ENCODE measurements at regions not wholly inside any gene's neighbourhood (a gene's known extent, or its start where the extent isn't known, plus 50 kb on each side); places are given as distances from the start of the nearest gene placed in this dataset.

DNA sequence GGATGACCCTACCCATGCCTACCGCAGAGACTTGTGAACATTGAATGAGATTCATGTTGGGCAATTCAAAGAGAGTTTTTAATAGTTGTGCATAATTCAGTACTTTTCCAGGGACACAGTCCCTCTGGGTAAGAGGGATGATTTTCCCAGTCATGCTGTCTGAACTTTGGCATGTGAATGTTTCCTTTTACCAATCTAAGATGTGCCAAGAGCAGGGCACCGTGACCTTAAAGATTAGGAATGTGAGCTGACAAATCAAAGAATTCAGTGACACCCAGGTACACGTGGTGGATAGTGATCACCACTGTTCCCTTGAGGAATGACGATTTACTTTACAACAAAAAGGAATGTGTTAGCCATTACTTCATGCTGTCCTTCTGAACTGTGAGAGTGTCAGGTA, 515.6 kb downstream of the PPARGC1A start:
- intact Hi-C loops (cut with DNase I): no loop called here
- Histone ChIP-seq H3K9me3 (ENCODE audit: control insufficient read depth in 2 of 3, insufficient read depth in 1 of 3, low read length in 3 of 3) (no peaks in the 10 kb centered on the region), H3K36me3 (ENCODE audit: control insufficient read depth in 2 of 3, insufficient read depth in 3 of 3, low read length in 3 of 3) (no peaks in the 10 kb centered on the region), H3K27ac (ENCODE audit: low read depth in 2 of 2, low read length in 2 of 2) (no peak overlapping the region), H3K4me3 (ENCODE audit: low read length in 3 of 3) (no peak overlapping the region), H3K4me1 (ENCODE audit: control insufficient read depth in 2 of 3, insufficient read depth in 2 of 3, low read depth in 1 of 3, low read length in 3 of 3) (peaks cover 0 to 4% (median 0%) of the 10 kb centered on the region in 3 donors), H3K9ac (ENCODE audit: low read length in 3 of 3) (no peak overlapping the region), H3K27me3 (ENCODE audit: control insufficient read depth, insufficient read depth, low read length) (no peaks in the 10 kb centered on the region)
- FAIRE-seq (peak; percentile 64), DNase-seq (peak in 2 of 5 donors; percentile 33 to 43)
- TF ChIP-seq, protein P1, sequence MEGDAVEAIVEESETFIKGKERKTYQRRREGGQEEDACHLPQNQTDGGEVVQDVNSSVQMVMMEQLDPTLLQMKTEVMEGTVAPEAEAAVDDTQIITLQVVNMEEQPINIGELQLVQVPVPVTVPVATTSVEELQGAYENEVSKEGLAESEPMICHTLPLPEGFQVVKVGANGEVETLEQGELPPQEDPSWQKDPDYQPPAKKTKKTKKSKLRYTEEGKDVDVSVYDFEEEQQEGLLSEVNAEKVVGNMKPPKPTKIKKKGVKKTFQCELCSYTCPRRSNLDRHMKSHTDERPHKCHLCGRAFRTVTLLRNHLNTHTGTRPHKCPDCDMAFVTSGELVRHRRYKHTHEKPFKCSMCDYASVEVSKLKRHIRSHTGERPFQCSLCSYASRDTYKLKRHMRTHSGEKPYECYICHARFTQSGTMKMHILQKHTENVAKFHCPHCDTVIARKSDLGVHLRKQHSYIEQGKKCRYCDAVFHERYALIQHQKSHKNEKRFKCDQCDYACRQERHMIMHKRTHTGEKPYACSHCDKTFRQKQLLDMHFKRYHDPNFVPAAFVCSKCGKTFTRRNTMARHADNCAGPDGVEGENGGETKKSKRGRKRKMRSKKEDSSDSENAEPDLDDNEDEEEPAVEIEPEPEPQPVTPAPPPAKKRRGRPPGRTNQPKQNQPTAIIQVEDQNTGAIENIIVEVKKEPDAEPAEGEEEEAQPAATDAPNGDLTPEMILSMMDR (IDR thresholded peaks at IDR 0.05; ENCODE audit: borderline replicate concordance, extremely low read depth, insufficient read depth): no peak

DNA sequence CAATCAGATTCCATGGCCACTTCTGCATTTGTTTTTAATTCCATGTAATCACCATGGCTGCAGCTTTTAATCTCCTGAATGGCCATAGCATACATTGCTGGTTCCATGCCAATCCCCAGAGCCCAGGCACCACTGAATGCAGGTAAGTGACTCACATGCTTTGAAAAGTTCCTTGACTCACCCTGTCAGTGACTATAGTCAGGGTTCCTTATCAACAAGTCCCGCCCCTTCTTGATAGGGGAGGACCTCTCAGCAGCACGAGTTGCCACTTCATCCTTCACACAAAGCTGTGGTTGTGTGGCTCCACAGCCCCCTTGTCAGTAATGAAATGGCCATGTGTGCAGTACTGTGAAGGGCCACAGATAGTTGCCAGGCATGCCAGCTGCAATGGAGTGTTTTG, 516.6 kb downstream of the PPARGC1A start:
- Histone ChIP-seq H3K27me3 (ENCODE audit: control insufficient read depth, insufficient read depth, low read length) (no peaks in the 10 kb centered on the region), H3K36me3 (ENCODE audit: control insufficient read depth in 2 of 3, insufficient read depth in 3 of 3, low read length in 3 of 3) (no peaks in the 10 kb centered on the region), H3K4me1 (ENCODE audit: control insufficient read depth in 2 of 3, insufficient read depth in 2 of 3, low read depth in 1 of 3, low read length in 3 of 3) (peaks cover 0 to 4% (median 0%) of the 10 kb centered on the region in 3 donors), H3K4me3 (ENCODE audit: low read length in 3 of 3) (no peak overlapping the region), H3K9me3 (ENCODE audit: control insufficient read depth in 2 of 3, insufficient read depth in 1 of 3, low read length in 3 of 3) (no peaks in the 10 kb centered on the region), H3K27ac (ENCODE audit: low read depth in 2 of 2, low read length in 2 of 2) (peak overlapping the region; percentile 4 to 47), H3K9ac (ENCODE audit: low read length in 3 of 3) (no peak overlapping the region)
- TF ChIP-seq, protein P1 (IDR thresholded peaks at IDR 0.05; ENCODE audit: borderline replicate concordance, extremely low read depth, insufficient read depth): no peak
- intact Hi-C loops (cut with DNase I): no loop called here
- FAIRE-seq (no peak), DNase-seq (peak in 1 of 5 donors; percentile 18)

DNA sequence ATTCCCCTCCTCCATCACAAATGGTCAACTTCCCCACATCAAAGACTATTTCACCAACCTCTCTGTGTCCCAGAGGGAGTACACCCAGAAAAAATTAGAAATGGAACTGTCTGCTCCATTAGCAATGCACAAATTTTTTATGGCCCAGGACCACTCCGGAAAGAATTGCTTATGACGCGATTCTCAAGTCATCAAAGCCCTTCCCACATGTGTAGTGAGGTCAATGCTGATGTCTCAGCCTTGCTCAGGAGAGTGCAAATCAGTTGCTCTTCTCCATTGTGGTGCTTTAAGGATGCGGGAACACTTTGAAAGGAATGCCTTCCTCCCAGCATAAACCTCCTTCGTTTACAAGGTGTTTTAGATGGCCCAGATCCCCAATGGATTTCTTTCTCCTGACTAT, 518.3 kb downstream of the PPARGC1A start:
- H3K27me3 ChIP-seq (ENCODE audit: control insufficient read depth, insufficient read depth, low read length): no peaks in the 10 kb centered on the region
- intact Hi-C loops (cut with DNase I): no loop called here
- no peak overlapping the region for H3K9ac ChIP-seq (ENCODE audit: low read length in 3 of 3)
- H3K9me3 ChIP-seq (ENCODE audit: control insufficient read depth in 2 of 3, insufficient read depth in 1 of 3, low read length in 3 of 3): no peaks in the 10 kb centered on the region
- H3K36me3 ChIP-seq (ENCODE audit: control insufficient read depth in 2 of 3, insufficient read depth in 3 of 3, low read length in 3 of 3): no peaks in the 10 kb centered on the region
- peaks cover 0 to 4% (median 0%) of the 10 kb centered on the region in 3 donors for H3K4me1 ChIP-seq (ENCODE audit: control insufficient read depth in 2 of 3, insufficient read depth in 2 of 3, low read depth in 1 of 3, low read length in 3 of 3)
- DNase-seq (no peak), FAIRE-seq (no peak)
- no peak overlapping the region for H3K27ac ChIP-seq (ENCODE audit: low read depth in 2 of 2, low read length in 2 of 2)
- TF ChIP-seq, protein P1 (IDR thresholded peaks at IDR 0.05; ENCODE audit: borderline replicate concordance, extremely low read depth, insufficient read depth): no peak
- H3K4me3 ChIP-seq (ENCODE audit: low read length in 3 of 3): no peak overlapping the region

DNA sequence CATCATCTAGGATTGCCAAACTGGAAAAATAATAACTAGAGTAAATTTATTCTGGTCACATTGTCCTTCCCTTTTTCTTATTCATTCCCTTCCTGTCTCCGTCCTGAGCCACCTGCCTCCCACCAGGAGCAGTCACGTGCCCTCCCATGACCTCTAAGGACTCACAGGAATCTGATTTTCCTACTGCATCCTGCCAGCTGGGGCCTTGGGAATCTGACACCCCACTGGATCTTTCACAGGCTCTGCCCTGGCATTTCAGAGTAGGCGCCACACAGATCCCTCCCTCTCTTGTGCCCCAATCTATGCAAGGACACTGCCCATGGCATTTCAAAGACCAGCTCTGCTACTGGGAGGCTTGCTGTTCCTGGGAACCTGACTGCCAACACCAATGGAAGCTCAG, 520.5 kb downstream of the PPARGC1A start:
- intact Hi-C loops (cut with DNase I): no loop called here
- H3K36me3 ChIP-seq (ENCODE audit: control insufficient read depth in 2 of 3, insufficient read depth in 3 of 3, low read length in 3 of 3): no peaks in the 10 kb centered on the region
- H3K27ac ChIP-seq (ENCODE audit: low read depth in 2 of 2, low read length in 2 of 2): peak overlapping the region; percentile 41 to 71
- H3K9me3 ChIP-seq (ENCODE audit: control insufficient read depth in 2 of 3, insufficient read depth in 1 of 3, low read length in 3 of 3): no peaks in the 10 kb centered on the region
- no peaks in the 10 kb centered on the region for H3K27me3 ChIP-seq (ENCODE audit: control insufficient read depth, insufficient read depth, low read length)
- peak in 4 of 5 donors; percentile 41 to 69 (median 52) for DNase-seq
- no peak for FAIRE-seq
- no peak overlapping the region for H3K9ac ChIP-seq (ENCODE audit: low read length in 3 of 3)
- TF ChIP-seq, protein P1 (IDR thresholded peaks at IDR 0.05; ENCODE audit: borderline replicate concordance, extremely low read depth, insufficient read depth): no peak
- peaks cover 0 to 4% (median 0%) of the 10 kb centered on the region in 3 donors for H3K4me1 ChIP-seq (ENCODE audit: control insufficient read depth in 2 of 3, insufficient read depth in 2 of 3, low read depth in 1 of 3, low read length in 3 of 3)
- no peak overlapping the region for H3K4me3 ChIP-seq (ENCODE audit: low read length in 3 of 3)
